ENCODE measurements at regions not wholly inside any gene's neighbourhood (a gene's known extent, or its start where the extent isn't known, plus 50 kb on each side); places are given as distances from the start of the nearest gene placed in this dataset.

DNA sequence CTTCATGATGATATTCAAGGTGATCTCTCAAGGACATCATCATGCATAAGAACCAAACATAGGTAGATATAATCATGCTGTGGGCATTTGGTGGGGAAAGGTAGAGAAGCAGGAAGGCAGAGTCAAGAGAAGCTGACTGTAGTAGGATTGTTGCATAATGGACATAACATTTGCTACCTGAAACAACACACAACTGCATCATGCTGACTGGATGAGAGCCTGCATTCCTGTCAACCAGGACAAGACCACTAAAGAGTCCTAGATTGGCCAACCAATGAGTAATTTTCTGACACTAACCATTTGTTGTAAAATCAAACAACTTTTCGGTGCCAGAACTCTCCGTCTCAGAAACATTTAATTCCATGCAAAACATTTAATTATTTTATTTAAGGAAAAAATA is 377.2 kb downstream of the PLPP3 start:
- TF ChIP-seq CTCF (IDR thresholded peaks at IDR 0.05; ENCODE audit: low read depth, low read length) = no peak
- no peak for TF ChIP-seq EZH2phosphoT487 (IDR thresholded peaks at IDR 0.05; ENCODE audit: low read depth)

Measured in OCI-LY3 (cell line).